Mammary epithelial cell (primary cell): ENCODE measurements at regions not wholly inside any gene's neighbourhood (a gene's known extent, or its start where the extent isn't known, plus 50 kb on each side); places are given as distances from the start of the nearest gene placed in this dataset.
"Not testable (repeated sequence)": the region's sequence is repeated elsewhere in the genome, so short reads cannot be mapped to it uniquely, and the experiment has no call there.

Experiments
- EZH2 ChIP-seq: IDR thresholded peaks from 2 replicates; pipeline ENCODE4 v1.6.1; 2012; ENCODE audit warnings: low read length, inconsistent platforms, borderline replicate concordance
- TF ChIP-seq, protein P1 (sequence below), 2 donors: IDR thresholded peaks in 1 of 2; conservative IDR thresholded peaks in 1 of 2; 2 replicates each; pipeline ENCODE4 v1.5.1; 2011 to 2012; ENCODE audit warnings: inconsistent platforms in 2 of 2, low read length in 2 of 2, mild to moderate bottlenecking in 2 of 2, control low read depth in 1 of 2, low read depth in 1 of 2; ENCODE audit not compliant: insufficient read depth in 1 of 2; ENCODE audit errors: extremely low read depth in 1 of 2

DNA sequence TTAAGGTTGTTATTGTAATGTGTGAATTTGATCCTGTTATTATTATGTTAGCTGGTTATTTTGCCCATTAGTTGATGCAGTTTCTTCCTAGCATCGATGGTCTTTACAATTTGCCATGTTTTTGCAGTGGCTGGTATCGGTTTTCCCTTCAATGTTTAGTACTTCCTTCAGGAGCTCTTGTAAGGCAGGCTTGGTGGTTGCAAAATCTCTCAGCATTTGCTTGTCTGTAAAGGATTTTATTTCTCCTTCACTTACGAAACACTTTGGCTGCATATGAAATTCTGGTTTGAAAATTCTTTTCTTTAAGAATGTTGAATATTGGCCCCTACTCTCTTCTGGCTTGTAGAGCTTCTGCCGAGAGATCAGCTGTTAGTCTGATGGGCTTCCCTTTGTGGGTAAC lies 2241.4 kb upstream of the AGA start:
- TF ChIP-seq, protein P1, sequence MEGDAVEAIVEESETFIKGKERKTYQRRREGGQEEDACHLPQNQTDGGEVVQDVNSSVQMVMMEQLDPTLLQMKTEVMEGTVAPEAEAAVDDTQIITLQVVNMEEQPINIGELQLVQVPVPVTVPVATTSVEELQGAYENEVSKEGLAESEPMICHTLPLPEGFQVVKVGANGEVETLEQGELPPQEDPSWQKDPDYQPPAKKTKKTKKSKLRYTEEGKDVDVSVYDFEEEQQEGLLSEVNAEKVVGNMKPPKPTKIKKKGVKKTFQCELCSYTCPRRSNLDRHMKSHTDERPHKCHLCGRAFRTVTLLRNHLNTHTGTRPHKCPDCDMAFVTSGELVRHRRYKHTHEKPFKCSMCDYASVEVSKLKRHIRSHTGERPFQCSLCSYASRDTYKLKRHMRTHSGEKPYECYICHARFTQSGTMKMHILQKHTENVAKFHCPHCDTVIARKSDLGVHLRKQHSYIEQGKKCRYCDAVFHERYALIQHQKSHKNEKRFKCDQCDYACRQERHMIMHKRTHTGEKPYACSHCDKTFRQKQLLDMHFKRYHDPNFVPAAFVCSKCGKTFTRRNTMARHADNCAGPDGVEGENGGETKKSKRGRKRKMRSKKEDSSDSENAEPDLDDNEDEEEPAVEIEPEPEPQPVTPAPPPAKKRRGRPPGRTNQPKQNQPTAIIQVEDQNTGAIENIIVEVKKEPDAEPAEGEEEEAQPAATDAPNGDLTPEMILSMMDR (conservative IDR thresholded peaks at IDR 0.05 in 1 of 2, IDR thresholded peaks at IDR 0.05 in 1 of 2; ENCODE audit: extremely low read depth in 1 of 2, insufficient read depth in 1 of 2, low read depth in 1 of 2, low read length in 2 of 2): not testable (repeated sequence)
- not testable (repeated sequence) for TF ChIP-seq EZH2
